ENCODE measurements at regions not wholly inside any gene's neighbourhood (a gene's known extent, or its start where the extent isn't known, plus 50 kb on each side); places are given as distances from the start of the nearest gene placed in this dataset.

DNA sequence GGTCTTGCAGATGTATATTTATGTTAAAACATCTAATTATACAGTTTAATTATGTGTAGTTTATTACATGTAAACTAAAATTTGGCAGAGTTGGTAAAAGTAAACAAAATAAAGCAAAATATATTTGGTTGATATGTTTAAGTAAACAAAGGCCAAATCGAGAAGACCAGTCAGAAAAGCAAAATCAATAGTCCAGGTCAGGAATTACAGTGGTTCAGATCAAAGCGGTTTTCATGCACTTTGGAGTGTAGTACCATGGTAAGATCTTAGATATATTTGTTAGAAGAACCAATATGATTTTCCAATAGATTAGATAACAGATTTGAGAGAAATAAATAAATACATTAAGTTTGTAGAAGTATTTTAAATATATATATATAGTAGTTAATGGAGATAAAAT, 1421.6 kb upstream of the CDH8 start:
- no peak overlapping the region for H3K4me3 ChIP-seq (ENCODE audit: low read depth, low read length)
- CTCF ChIA-PET: no interaction called here
- Mint-ChIP-seq H3K9me3 (ENCODE audit: unreplicated experiment) (no peaks in the 10 kb centered on the region), H3K36me3 (ENCODE audit: insufficient read depth, unreplicated experiment) (no peaks in the 10 kb centered on the region), H3K27ac (ENCODE audit: unreplicated experiment) (no peak overlapping the region), H3K4me1 (ENCODE audit: low read depth, unreplicated experiment) (no peaks in the 10 kb centered on the region), H3K27me3 (ENCODE audit: insufficient read depth, unreplicated experiment) (peaks cover 2% of the 10 kb centered on the region), H3K4me3 (ENCODE audit: unreplicated experiment) (no peak overlapping the region)
- no peaks in the 10 kb centered on the region for H3K27me3 ChIP-seq (replicated peaks; ENCODE audit: control insufficient read depth, insufficient read depth, low read length)
- no peaks in the 10 kb centered on the region for H3K36me3 ChIP-seq (ENCODE audit: control insufficient read depth, insufficient read depth, low read length)
- POLR2A ChIA-PET: no interaction called here
- TF ChIP-seq, protein P1, sequence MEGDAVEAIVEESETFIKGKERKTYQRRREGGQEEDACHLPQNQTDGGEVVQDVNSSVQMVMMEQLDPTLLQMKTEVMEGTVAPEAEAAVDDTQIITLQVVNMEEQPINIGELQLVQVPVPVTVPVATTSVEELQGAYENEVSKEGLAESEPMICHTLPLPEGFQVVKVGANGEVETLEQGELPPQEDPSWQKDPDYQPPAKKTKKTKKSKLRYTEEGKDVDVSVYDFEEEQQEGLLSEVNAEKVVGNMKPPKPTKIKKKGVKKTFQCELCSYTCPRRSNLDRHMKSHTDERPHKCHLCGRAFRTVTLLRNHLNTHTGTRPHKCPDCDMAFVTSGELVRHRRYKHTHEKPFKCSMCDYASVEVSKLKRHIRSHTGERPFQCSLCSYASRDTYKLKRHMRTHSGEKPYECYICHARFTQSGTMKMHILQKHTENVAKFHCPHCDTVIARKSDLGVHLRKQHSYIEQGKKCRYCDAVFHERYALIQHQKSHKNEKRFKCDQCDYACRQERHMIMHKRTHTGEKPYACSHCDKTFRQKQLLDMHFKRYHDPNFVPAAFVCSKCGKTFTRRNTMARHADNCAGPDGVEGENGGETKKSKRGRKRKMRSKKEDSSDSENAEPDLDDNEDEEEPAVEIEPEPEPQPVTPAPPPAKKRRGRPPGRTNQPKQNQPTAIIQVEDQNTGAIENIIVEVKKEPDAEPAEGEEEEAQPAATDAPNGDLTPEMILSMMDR (IDR thresholded peaks at IDR 0.05; ENCODE audit: insufficient read depth in 1 of 2, low read depth in 1 of 2, low read length in 1 of 2, severe bottlenecking in 1 of 2, unreplicated experiment in 1 of 2): no peak
- no peaks in the 10 kb centered on the region for H3K4me1 ChIP-seq
- no TSS peak for BruUV-seq (replicated peaks)
- no peaks in the 10 kb centered on the region for H3K9me3 ChIP-seq
- intact Hi-C loops (cut with micrococcal nuclease; ENCODE audit: unreplicated experiment): no loop called here
- DNase-seq: no peak

DNA sequence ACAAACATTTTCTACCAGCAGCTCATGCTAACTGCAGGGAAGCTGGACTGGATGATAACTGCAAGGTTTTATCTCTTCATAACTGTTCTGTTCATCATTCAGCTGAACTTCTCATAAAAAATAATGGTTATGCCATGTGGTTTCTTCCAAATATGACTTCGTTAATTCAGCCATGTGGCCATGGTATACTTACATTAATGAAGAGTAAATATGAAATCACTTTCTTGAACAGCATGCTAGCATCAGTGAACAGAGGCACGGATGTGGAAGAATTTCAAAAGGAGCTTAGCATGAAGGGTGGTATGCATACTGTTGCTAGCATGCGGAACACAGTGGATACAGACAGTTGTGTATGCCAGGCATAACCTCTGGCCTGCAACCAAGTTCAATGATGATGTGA, 1417.0 kb upstream of the CDH8 start:
- Mint-ChIP-seq H3K27ac (ENCODE audit: unreplicated experiment) (no peak overlapping the region), H3K36me3 (ENCODE audit: insufficient read depth, unreplicated experiment) (no peaks in the 10 kb centered on the region), H3K4me1 (ENCODE audit: low read depth, unreplicated experiment) (peaks cover 6% of the 10 kb centered on the region), H3K27me3 (ENCODE audit: insufficient read depth, unreplicated experiment) (peaks cover 2% of the 10 kb centered on the region), H3K4me3 (ENCODE audit: unreplicated experiment) (no peak overlapping the region), H3K9me3 (ENCODE audit: unreplicated experiment) (no peaks in the 10 kb centered on the region)
- H3K4me3 ChIP-seq (ENCODE audit: low read depth, low read length): no peak overlapping the region
- intact Hi-C loops (cut with micrococcal nuclease; ENCODE audit: unreplicated experiment): no loop called here
- POLR2A ChIA-PET: no interaction called here
- H3K9me3 ChIP-seq: no peaks in the 10 kb centered on the region; the same call in 1 of the 2 replicates
- H3K36me3 ChIP-seq (ENCODE audit: control insufficient read depth, insufficient read depth, low read length): no peaks in the 10 kb centered on the region
- no peaks in the 10 kb centered on the region for H3K27me3 ChIP-seq (replicated peaks; ENCODE audit: control insufficient read depth, insufficient read depth, low read length)
- no peak for DNase-seq
- TF ChIP-seq, protein P1 (IDR thresholded peaks at IDR 0.05; ENCODE audit: insufficient read depth in 1 of 2, low read depth in 1 of 2, low read length in 1 of 2, severe bottlenecking in 1 of 2, unreplicated experiment in 1 of 2): no peak
- CTCF ChIA-PET: no interaction called here
- no TSS peak for BruUV-seq (replicated peaks)
- H3K4me1 ChIP-seq: no peaks in the 10 kb centered on the region

DNA sequence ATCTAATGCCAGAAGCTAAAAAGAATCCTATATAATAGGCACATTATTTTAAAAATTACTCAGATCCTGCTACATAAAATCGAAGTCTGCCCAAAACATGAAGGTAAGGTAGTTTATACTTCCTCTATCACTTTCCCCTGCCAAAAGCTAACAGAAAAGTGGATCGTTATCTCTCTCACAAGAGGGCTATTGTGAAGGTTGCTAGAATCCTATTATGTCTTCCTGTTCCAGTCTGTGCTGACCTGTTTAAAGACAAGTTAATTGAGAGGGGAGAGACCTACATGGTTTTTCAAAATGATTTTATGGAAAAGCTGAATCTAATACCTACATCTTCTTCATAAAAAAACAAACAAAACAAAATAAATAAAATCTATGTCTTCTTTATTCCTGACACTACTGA, 1410.9 kb upstream of the CDH8 start:
- DNase-seq: no peak
- H3K4me3 ChIP-seq (ENCODE audit: low read depth, low read length): no peak overlapping the region
- H3K9me3 Mint-ChIP-seq (ENCODE audit: unreplicated experiment): no peaks in the 10 kb centered on the region
- CTCF ChIA-PET: no interaction called here
- POLR2A ChIA-PET: no interaction called here
- H3K27ac Mint-ChIP-seq (ENCODE audit: unreplicated experiment): no peak overlapping the region
- no peaks in the 10 kb centered on the region for H3K36me3 Mint-ChIP-seq (ENCODE audit: insufficient read depth, unreplicated experiment)
- H3K4me3 Mint-ChIP-seq (ENCODE audit: unreplicated experiment): no peak overlapping the region
- TF ChIP-seq, protein P1 (IDR thresholded peaks at IDR 0.05; ENCODE audit: insufficient read depth in 1 of 2, low read depth in 1 of 2, low read length in 1 of 2, severe bottlenecking in 1 of 2, unreplicated experiment in 1 of 2): no peak
- no peaks in the 10 kb centered on the region for H3K27me3 ChIP-seq (replicated peaks; ENCODE audit: control insufficient read depth, insufficient read depth, low read length)
- H3K27me3 Mint-ChIP-seq (ENCODE audit: insufficient read depth, unreplicated experiment): no peaks in the 10 kb centered on the region
- no TSS peak for BruUV-seq (replicated peaks)
- H3K9me3 ChIP-seq: no peaks in the 10 kb centered on the region; the same call in 1 of the 2 replicates
- H3K4me1 ChIP-seq: no peaks in the 10 kb centered on the region
- H3K36me3 ChIP-seq (ENCODE audit: control insufficient read depth, insufficient read depth, low read length): no peaks in the 10 kb centered on the region
- intact Hi-C loops (cut with micrococcal nuclease; ENCODE audit: unreplicated experiment): no loop called here
- peaks cover 6% of the 10 kb centered on the region for H3K4me1 Mint-ChIP-seq (ENCODE audit: low read depth, unreplicated experiment)
